HFFc6 (cell line): ENCODE measurements at regions not wholly inside any gene's neighbourhood (a gene's known extent, or its start where the extent isn't known, plus 50 kb on each side); places are given as distances from the start of the nearest gene placed in this dataset.

Experiments
- DNase-seq: peaks from one replicate; pipeline ENCODE4 v3.0.0-alpha.2; 2018
- H3K27ac Mint-ChIP-seq: 2 replicates; pipeline ENCODE4 v1.8.0; 2020; ENCODE audit warnings: mild to moderate bottlenecking, mixed read lengths
- H3K27me3 Mint-ChIP-seq: 2 replicates; pipeline ENCODE4 v1.8.0; 2021; ENCODE audit warnings: mild to moderate bottlenecking, moderate library complexity, mixed read lengths; ENCODE audit not compliant: insufficient read depth
- H3K36me3 Mint-ChIP-seq: 2 replicates; pipeline ENCODE4 v1.8.0; 2021; ENCODE audit warnings: low read depth, mixed read lengths
- H3K4me1 Mint-ChIP-seq: 2 replicates; pipeline ENCODE4 v1.8.0; 2020; ENCODE audit warnings: low read depth, mixed read lengths
- H3K4me3 Mint-ChIP-seq: 2 replicates; pipeline ENCODE4 v1.8.0; 2020; ENCODE audit warnings: mild to moderate bottlenecking, moderate library complexity, mixed read lengths
- H3K9me3 Mint-ChIP-seq: 2 replicates; pipeline ENCODE4 v1.8.0; 2020; ENCODE audit warnings: mild to moderate bottlenecking, mixed read lengths
- TF ChIP-seq, protein P1 (sequence below): fragments of 200-600 bp; sonication (generic); IDR thresholded peaks from 2 replicates; pipeline ENCODE4 v1.5.0; 2021; ENCODE audit warnings: antibody characterized with exemption, mild to moderate bottlenecking

DNA sequence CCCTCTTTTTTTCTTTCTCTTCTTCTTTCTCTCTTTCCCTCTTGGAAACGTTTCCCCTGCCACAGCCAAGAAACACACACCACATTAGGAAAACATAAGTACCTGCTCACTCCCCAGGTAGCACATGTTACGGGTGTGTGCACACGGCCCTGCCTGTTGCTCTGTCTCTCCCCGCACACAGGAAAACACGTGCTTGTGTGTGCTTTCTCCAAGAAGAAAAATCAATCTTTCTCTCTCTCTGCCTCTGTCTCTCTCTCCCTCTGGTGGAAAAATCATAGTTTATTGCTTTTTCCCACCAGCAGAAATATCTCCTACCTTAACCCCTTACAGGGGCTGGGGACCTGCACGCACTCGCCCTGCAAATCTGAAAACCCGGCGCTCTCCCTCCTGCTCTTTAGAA is 102.3 kb downstream of the EDN3 start:
- Mint-ChIP-seq H3K27me3 (peaks cover 1% of the 10 kb centered on the region), H3K27ac (no peak overlapping the region), H3K36me3 (no peaks in the 10 kb centered on the region), H3K4me3 (no peak overlapping the region), H3K9me3 (peaks cover 3% of the 10 kb centered on the region; the same call in 1 of the 2 replicates), H3K4me1 (no peaks in the 10 kb centered on the region)
- TF ChIP-seq, protein P1, sequence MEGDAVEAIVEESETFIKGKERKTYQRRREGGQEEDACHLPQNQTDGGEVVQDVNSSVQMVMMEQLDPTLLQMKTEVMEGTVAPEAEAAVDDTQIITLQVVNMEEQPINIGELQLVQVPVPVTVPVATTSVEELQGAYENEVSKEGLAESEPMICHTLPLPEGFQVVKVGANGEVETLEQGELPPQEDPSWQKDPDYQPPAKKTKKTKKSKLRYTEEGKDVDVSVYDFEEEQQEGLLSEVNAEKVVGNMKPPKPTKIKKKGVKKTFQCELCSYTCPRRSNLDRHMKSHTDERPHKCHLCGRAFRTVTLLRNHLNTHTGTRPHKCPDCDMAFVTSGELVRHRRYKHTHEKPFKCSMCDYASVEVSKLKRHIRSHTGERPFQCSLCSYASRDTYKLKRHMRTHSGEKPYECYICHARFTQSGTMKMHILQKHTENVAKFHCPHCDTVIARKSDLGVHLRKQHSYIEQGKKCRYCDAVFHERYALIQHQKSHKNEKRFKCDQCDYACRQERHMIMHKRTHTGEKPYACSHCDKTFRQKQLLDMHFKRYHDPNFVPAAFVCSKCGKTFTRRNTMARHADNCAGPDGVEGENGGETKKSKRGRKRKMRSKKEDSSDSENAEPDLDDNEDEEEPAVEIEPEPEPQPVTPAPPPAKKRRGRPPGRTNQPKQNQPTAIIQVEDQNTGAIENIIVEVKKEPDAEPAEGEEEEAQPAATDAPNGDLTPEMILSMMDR = no peak
- no peak for DNase-seq

GRCh38 chr20:59403261-59403961 is 103.0 kb downstream of the EDN3 start:
- TF ChIP-seq, protein P1 = peak; percentile 93
- DNase-seq = no peak
- no peaks in the 10 kb centered on the region for H3K4me1 Mint-ChIP-seq
- H3K27ac Mint-ChIP-seq = no peak overlapping the region
- H3K27me3 Mint-ChIP-seq = peaks cover 1% of the 10 kb centered on the region
- no peak overlapping the region for H3K4me3 Mint-ChIP-seq
- no peaks in the 10 kb centered on the region for H3K36me3 Mint-ChIP-seq
- H3K9me3 Mint-ChIP-seq = peaks cover 3% of the 10 kb centered on the region; the same call in 1 of the 2 replicates

DNA sequence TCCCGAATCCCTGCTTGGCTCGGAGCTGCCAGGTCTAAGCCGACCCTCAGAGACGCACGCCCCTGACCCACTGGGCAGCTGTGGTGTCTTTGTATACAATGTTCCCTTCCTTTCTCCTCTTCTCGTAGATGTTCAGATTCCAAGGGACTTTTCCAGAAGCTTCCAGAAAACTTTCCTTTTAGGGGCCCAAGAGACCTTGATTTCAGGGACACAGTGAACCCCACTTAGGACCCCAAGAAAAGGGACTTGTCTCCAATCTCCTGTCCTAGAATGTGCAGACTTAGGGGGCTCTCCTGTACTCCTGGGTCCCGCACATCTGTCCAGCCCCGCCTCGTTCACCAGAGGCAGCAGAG is 103.5 kb downstream of the EDN3 start:
- Mint-ChIP-seq H3K27ac (no peak overlapping the region), H3K4me1 (no peaks in the 10 kb centered on the region), H3K36me3 (no peaks in the 10 kb centered on the region), H3K9me3 (peaks cover 3% of the 10 kb centered on the region; the same call in 1 of the 2 replicates), H3K27me3 (peaks cover 1% of the 10 kb centered on the region), H3K4me3 (no peak overlapping the region)
- TF ChIP-seq, protein P1 = peak; percentile 26
- no peak for DNase-seq

- peaks cover 1% of the 10 kb centered on the region for H3K27me3 Mint-ChIP-seq
- TF ChIP-seq, protein P1 = no peak
- H3K4me3 Mint-ChIP-seq = no peak overlapping the region
- no peaks in the 10 kb centered on the region for H3K36me3 Mint-ChIP-seq
- no peak overlapping the region for H3K27ac Mint-ChIP-seq
- no peaks in the 10 kb centered on the region for H3K4me1 Mint-ChIP-seq
- peaks cover 3% of the 10 kb centered on the region; the same call in 1 of the 2 replicates for H3K9me3 Mint-ChIP-seq
- no peak for DNase-seq
These were observed 104.3 kb downstream of the EDN3 start for GRCh38 chr20:59404749-59405148.

GRCh38 chr20:59405226-59406200 is 105.1 kb downstream of the EDN3 start:
- H3K27me3 Mint-ChIP-seq = peaks cover 1% of the 10 kb centered on the region

More at GRCh38 chr20:59405226-59406200, 105.1 kb downstream of the EDN3 start:
- Mint-ChIP-seq H3K4me3 (no peak overlapping the region), H3K36me3 (no peaks in the 10 kb centered on the region), H3K9me3 (peaks cover 3% of the 10 kb centered on the region; the same call in 1 of the 2 replicates), H3K27ac (no peak overlapping the region), H3K4me1 (no peaks in the 10 kb centered on the region)
- DNase-seq = no peak
- TF ChIP-seq, protein P1 = no peak
